GM18517 (cell line): ENCODE measurements at regions not wholly inside any gene's neighbourhood (a gene's known extent, or its start where the extent isn't known, plus 50 kb on each side); places are given as distances from the start of the nearest gene placed in this dataset.
"Not testable (repeated sequence)": the region's sequence is repeated elsewhere in the genome, so short reads cannot be mapped to it uniquely, and the experiment has no call there.

ENCODE experiments used
- ATAC-seq: cut with Tn5 transposase; IDR thresholded peaks from one replicate; pipeline ENCODE4 v1.9.1; 2021; ENCODE audit warnings: mild to moderate bottlenecking, moderate library complexity; ENCODE audit not compliant: unreplicated experiment

DNA sequence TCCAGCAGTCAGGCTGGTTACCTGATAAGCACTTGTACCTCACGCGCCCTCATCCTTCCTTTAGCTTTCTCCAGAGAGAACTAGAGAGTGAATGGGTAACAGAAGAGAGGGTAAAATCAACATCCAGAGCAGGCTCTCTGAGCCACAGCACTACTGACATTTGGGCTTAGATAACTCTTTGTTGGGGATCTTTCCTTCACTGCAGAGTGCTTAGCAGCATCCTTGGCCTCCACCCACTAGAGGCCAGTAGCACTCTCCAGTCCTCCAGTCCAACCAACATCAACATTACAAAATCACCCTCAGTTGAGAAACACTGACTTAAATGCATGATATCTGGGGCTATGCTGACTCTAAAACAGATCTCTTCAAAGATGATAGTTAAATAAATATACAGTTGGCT lies 220.7 kb downstream of the TACR3 start:
- ATAC-seq = no peak

DNA sequence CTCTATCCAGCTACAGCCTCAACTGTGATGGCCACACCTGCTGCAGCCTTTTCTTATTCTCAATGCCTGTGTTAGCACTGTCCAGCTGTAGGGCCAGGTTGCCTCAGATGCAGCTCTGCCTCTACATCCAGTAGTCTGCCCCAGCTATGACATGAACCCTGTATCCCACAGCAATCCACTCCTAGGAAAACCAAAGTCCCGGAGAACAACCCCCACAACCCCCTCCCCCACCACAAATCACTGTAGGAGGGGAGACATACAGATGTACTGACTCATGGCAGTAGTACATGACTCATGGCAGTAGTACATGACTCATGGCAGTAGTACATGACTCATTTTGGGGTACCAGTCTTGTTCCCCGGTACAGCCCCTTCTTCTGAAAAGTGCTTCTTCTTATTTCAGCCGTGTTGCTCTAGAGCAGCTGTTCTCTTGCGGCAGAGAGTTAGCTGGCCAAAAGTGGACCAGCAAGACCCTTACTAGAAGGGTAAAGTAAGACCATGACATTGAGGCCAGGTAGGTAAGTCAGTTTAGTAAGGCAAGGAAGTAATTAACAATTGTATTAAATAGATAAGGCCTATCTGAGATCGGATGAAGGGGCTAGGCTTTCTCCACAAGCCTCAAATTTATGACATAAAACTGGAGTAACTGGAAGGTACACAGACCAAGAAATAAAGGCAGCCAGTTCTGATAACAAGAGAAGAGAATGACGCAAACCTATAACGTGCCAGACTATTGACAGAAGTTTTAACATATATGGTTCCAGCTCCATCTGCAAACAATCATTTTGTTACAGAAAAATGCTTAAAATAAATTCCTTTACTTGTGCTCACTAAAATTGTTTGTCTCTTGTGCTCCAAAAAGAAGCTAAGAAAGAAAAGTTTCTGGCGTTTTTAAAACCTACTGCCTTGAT lies 221.4 kb downstream of the TACR3 start:
- ATAC-seq = peak; percentile 94

DNA sequence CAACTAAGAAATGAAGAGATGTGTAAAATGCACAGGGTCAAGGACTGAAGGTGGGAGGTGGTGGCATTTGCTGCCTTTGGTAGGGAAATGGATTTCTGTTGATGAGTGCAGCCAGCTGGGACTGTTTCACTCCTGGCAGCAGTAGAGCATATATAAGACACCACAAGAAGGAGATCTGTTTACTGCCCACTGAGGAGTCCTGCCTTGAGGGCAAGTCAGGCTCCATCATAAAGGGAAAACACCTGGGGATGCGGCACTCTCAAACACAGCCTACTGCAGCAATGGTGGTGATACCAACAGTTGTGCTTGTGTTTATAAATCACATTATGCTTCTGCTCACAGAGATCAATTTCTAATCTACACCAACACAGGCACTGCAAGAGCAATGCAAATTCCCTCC lies 222.1 kb downstream of the TACR3 start:
- ATAC-seq = peak; percentile 56

DNA sequence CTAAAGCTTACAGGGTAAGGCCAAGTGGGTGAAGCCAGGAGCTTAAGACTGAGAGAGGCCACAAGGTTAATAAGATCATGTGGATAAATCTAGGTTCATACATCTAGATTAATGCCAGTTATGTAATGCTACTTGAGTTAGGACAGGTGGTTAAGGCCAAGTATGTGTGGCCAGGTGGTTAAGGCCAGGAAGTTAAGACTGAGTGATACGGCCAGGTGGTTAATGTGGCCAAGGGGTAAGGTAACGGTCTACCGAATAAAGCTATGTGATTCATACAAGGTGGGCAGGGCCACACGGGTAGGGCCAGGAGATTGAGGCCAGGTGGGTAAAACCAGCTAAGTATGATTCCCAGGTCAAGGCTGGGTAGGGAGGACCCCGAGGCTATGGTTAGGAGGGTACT lies 223.0 kb downstream of the TACR3 start:
- no peak for ATAC-seq

DNA sequence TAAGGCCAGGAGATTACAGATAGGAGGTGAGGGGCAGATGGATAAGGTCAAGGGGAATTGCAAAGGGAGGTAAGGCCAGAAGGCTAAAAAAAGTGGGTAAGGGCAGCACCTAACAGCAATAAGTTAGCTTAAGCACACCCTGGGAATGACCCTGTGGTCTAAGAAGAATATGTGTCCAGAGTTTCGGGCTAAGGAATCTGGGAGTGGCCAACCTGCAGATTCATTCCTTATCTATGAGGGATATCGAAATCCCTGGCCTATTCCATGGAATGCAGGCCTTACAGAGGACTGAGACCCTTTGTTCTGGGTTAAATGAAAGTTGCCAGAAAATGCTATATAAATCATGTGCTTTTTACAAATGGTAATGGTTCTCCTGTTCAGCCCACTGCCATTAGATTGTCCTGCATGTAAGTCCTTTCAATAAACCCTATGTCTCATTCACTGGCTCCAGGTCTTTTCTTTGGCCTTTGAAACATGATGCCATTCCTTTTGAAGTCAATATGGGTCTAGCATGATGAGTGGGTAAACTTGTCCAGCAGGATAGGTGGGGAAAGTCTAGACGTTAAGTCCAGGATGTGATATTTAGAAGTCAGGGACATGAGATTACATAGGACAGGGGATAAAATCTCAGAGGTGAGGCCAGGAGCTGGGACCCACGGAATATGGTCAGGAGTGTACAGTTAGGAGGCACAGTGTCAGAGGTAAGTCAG lies 226.2 kb downstream of the TACR3 start:
- no peak for ATAC-seq

DNA sequence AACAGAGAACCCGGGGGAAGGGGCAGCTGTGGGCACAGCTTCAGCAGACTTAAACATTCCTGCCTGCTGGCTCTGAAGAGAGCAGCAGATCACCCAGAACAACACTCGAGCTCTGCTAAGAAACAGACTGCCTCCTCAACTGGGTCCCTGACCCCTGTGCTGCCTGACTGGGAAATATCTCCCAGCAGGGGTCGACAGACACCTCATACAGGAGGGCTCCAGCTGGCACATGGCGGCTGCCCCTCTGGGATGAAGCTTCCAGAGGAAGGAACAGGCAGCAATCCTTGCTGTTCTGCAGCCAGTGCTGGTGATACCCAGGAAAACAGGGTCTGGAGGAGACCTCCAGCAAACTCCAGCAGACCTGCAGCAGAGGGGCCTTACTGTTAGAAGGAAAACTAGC lies 234.5 kb downstream of the TACR3 start:
- ATAC-seq = not testable (repeated sequence)

DNA sequence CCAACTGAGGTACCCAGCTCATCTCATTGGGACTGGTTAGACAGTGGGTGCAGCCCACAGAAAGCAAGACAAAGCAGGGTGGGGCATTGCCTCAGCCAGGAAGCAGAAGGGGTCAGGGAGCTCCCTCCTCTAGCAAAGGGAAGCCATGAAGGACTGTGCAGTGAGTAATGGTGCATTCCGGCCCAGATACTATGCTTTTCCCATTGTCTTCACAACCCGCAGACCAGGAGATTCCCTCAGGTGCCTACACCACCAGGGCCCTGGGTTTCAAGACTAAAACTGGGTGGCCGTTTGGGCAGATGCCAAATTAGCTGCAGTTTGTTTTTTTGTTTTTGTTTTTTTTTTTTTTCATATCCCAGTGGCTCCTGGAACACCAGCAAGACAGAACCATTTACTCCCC lies 235.3 kb downstream of the TACR3 start:
- ATAC-seq = no peak

DNA sequence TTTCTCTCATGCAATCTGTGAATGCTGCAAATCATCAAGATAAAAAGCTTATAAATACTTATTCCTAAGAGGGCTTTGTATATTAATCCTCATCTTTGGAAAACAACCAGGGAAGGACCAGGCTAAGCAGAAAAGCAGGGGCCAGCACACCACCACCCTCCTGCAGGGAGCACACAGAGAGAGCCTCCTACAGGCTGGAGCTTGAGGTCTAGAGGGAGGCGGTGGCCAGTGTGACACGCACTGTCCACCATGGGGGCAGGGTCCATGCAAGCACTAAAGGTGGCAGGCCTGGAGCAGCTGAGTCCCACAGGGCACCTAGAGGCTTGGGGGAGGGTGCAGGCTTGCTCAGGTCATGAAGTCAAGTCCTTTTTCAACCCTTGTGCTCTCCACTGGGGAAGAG lies 236.9 kb downstream of the TACR3 start:
- no peak for ATAC-seq

DNA sequence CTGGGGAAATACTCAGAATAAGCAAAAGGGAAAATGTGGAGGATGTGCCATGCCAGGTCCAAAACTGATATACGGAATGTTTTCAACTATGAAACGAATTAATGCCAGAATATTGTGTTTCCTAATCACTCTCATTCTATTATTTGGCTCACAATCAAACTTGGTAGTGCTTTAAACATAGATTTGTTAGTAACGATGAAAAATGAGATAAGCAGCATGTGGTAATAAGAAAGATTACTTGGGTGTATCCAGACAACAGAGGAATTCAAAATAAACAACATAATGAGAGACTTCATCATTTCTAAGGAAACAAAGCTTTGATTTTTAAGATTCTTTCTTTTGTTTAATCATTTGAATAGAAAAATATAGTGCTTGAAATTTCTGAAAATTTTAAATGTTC lies 237.3 kb downstream of the TACR3 start:
- no peak for ATAC-seq

DNA sequence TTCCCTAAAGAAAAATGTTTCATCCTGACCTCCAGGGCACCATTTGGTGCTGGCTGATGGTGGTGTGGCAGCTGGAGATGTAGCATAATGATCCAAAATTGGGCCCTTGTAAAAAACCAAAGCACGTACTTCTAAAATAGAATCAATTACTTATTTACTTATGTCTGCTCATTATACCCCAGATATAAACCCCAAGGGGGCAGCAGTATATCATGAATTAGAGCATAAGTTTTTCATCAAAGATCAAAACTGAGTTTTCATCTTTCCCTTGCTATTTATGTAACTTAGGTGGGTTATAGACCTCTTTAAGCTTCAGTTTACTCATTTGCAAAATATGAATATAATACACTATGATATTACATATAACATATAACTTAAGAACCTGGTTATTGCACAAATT lies 241.1 kb downstream of the TACR3 start:
- ATAC-seq = no peak

DNA sequence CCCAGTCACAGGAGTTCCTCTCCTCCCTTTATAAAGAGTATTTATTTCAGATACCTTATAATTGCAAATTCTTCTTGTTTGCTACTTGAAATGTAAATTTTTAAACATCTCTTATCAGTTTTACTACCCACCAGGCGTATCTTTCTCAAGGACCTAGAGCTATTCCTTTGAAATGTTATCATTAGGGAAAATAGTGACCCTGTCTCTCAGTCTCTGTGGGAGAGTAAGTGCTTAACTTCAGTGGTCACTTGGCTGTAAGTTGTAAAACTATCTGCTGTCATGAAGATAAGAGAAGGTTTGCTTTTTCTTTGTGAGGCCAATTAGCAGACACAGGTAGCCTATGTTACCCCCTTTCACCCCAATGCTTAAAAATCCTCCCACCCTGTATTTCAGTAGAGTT lies 241.6 kb downstream of the TACR3 start:
- no peak for ATAC-seq

DNA sequence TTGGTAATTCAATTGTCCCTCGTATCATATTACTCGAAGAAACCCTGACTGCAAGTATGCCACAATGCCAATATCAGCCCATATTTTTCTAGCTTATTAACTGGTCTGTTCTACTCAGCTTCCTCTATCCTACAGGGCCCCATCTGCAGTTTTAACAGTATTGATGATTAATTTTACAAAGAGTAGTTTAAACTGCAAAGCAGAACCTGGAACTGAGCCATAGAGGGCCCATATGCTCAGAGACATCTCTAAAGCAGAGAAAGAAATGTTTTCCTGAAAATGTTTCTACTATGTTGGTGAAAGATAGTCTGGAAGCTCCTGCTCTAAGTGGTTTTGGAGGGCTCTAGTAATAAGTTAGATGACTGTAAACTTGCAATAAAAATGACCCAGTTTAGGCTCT lies 259.4 kb upstream of the CENPE start:
- no peak for ATAC-seq

DNA sequence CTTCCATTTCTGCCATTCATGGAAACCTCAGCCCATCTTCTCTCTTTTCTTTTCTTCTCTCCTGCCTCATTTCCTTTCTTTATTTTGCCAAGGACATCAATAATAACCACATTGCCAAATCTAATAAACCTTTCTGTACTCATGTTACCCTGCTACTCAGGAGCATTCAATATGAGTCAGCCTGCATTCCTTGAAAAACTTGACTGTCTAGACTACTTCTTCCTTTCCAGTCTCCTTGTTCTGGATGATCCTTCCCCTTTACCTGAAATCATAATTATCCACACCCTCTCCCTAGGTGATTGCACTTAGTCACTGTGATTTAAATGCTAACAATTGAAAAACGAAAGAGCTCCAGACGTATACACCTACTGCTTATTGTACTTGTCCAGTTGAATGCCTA lies 253.2 kb upstream of the CENPE start:
- no peak for ATAC-seq

DNA sequence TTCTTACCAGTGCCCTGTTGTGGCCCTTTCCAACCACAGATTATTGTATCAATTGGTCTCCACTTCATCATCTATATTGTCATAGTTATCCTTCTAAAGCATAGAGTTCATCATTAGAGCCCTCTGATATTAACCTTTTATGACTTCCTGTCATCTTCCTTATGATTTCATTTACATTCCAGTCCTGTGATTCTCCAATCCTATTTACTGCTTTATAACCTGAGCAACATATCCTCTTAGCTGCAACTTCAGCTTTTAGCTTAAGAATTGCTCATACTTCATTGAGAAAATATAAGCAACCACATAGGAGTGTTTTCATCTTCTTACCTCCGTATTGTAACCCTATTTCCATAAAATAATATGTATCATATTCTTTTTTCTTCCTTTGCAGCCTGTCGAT lies 252.6 kb upstream of the CENPE start:
- ATAC-seq = no peak

DNA sequence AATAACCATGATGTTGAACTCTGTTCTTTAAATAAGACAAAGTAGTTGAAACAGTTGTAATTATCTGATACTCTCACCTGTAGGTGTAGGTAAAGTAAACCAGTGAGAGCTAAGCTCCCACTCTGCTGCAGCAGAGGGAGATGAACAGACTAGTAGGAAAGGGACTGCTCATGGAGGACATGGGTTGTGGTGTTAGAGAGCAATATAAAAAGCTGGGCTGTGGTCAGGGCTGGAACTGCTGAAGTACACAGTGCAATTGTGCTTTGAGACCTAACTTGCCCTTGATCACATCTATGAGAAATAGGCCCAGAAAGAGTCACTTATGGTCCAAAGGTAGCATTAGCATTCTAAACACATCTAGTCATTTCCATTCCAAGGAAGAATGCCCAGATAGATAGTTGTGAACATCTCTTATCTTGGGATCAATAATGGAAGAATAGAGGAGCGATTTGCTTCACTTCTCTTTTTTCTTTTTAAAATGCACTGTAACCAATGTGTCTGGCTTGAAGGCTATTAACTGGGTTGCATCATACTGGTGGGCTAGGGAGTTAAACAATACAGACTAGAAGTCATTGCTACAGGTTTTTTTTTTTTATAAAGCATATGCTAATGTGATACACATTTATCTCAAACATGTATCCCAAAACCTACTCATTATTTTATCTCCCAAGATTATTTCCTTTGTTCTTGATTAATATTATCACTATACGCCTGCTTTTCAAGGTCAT lies 251.3 kb upstream of the CENPE start:
- no peak for ATAC-seq

DNA sequence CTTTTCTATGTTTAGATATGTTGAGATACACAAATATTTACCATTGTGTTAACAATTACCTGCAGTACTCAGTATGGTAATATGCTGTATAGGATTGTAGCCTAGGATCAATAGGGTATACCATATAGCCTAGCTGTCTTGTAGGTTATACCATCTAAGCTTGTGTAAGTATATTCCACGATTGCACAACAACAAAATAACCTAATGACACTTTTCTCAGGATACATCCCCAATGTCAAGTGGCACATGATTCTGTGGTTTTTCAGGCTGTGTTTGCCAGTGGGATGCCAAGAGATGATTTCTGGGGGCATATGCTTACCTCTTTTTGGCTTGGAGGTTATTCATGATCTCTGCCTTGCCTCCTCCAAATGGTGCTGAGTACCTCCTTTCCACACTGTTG lies 247.2 kb upstream of the CENPE start:
- ATAC-seq = no peak

DNA sequence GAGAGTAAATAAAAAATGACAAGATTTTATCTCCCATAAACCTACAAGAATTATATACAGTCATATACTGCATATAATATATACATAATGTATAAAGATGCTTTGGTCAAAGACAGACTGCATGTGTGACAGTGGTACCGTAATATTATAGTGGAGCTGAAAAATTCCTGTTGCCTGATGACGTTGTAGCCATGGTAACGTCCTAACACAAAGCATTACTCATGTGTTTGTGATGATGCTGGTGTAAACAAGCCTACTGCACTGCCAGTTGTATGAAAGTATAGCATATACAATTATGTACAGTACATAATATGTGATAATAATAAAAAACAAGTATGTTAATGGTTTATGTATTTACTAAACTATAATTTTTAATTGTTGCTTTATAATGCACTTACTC lies 245.2 kb upstream of the CENPE start:
- ATAC-seq = no peak

DNA sequence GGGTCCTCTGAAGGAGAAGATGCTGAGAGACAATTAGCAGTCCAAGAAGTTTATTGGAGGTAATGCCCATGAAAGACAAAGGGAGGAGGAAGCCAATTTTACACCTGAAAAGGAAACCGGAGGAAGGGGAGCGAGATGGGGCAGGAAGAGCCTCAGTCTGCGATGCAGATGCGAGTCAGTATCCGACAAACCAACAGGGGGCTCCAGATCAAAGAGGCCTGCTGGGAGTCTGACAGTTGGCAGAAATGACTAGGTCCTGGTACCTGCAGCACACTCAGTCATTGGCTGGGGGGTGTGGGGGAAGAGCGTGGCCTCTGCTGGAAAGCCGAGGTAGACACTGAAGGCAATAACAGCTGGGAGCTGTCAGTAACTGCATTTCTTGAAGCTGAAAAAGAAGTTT lies 231.1 kb upstream of the CENPE start:
- peak; percentile 80 for ATAC-seq

DNA sequence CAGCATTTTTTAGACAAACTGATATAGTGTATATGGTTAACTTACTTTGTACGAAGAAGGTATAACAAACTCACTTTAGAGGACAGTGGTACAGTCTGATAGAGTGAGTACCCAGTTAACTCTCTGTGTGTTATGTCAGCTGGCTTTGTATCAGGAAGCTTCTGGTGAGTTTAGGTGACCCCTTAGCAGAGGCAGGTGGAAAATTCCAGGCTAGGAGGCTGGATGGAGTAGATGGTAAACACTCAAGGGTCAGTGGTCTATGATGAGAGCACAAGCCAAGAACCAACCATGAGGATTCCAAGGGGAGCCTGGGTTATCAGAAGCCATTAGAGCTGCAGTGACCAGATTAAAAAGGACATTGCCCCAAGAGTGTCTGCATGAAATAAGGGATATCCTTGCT lies 227.3 kb upstream of the CENPE start:
- no peak for ATAC-seq

DNA sequence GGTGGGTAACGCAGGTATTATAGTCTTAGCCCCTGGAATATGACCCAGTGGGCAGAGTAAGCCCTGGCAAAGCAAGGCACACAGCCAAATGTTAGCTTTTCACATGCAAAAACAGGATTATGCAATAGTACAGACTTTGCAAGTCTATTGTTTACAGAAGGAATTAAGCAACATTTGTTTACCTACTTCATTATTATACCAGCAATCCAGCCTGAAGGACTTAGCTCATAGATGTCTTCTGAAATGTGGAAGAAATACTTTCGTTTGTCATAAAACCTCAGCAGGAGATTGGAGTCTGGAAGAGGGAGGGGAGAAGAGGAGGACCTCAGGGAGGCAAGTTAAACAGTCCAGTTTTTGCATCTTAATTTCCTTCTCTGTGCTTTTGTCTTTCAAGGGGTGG lies 226.7 kb upstream of the CENPE start:
- no peak for ATAC-seq

DNA sequence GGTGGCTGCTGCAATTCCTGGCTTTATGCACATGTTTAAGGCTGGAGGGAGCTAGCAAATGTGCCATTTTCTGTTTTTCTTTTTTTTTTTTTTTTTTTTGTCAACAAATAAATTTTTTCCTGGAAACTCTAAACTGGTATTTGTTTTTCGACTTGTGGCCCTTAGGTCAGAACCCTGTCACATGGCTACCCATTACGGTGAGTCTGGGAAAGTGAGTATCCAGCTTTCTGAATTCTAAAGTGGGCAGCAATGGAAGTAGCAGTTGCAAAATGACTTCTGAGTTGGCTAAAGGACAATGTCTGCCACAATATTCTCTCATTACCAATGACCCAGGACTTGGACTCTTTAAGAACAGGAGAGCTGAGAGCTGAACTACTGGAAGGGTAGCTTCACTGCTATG lies 225.1 kb upstream of the CENPE start:
- ATAC-seq = no peak
